ENCODE measurements at regions not wholly inside any gene's neighbourhood (a gene's known extent, or its start where the extent isn't known, plus 50 kb on each side); places are given as distances from the start of the nearest gene placed in this dataset.

- TF ChIP-seq CTCF (IDR thresholded peaks at IDR 0.05) (no peak), POLR2A (IDR thresholded peaks at IDR 0.05) (no peak)
These were observed 147.7 kb upstream of the PHACTR3 start for GRCh38 chr20:59456342-59457279.
